Head of caudate nucleus (tissue), 42 donors: ENCODE measurements at regions not wholly inside any gene's neighbourhood (a gene's known extent, or its start where the extent isn't known, plus 50 kb on each side); places are given as distances from the start of the nearest gene placed in this dataset.
A peak's percentile ranks its signal among the peaks of the same experiment; 100 is the strongest.

ENCODE experiments used
- DNase-seq, 42 donors: peaks; one replicate each; pipeline versions ENCODE4 v3.0.0 to v3.0.0-alpha.2; 2020 to 2021; ENCODE audit warnings: mixed read lengths in 7 of 42
- intact Hi-C: fragments of 100-400 bp; cut with DNase I; formaldehyde crosslinking; loops from one replicate; pipeline ENCODE4 v1.15.0; 2022

GRCh38 chr11:88231894-88232482 lies 56.7 kb upstream of the RAB38 start:
- intact Hi-C loops = no loop called here
- DNase-seq = peak in 14 of 42 donors; percentile 2 to 50 (median 16)

DNA sequence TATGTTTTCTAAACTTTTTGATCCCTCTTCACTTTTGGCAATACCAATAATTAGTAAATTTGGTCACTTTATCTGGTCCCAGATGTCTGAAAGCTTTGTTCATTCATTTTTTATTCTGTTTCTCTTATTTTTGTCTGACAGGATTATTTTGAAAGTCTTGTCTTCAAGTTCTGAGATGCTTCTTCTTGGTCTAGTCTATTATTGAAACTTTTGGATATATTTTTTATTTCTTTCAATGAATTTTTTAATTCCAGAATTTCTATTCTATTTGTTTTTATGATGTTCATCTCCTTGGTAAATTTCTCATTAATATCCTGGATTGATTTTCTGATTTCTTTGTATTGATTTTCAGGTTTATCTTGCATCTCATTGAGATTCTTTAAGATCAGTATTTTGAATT lies 54.1 kb upstream of the RAB38 start:
- intact Hi-C loops = no loop called here
- DNase-seq = no peak
